ENCODE measurements at regions not wholly inside any gene's neighbourhood (a gene's known extent, or its start where the extent isn't known, plus 50 kb on each side); places are given as distances from the start of the nearest gene placed in this dataset.
"Not testable (repeated sequence)": the region's sequence is repeated elsewhere in the genome, so short reads cannot be mapped to it uniquely, and the experiment has no call there.

GRCh38 chr6:14373648-14374437 lies 256.3 kb downstream of the CD83 start:
- DNase-seq, result no peak

DNA sequence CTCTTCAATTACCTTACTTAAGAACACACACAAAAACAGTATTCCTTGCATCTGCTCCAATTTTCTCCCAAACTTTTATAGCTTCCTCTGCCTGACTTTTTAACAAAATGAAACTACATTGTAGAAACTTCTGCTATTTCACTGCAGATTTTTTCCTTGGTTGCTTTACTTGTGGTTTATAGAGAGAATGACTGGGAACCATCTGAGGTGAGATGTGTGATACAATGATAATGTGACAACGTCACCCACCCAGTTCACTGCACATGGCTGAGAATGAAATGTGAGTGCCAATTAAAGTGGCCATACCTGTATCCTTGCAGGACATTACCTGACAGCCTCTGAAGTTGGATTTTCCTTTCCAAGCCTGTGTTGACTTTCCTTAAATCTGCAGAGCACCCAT lies 258.4 kb downstream of the CD83 start:
- no peak for DNase-seq

- DNase-seq, result no peak
Measured at GRCh38 chr6:14379568-14379967, 262.0 kb downstream of the CD83 start.

- no peak for DNase-seq
Measured at GRCh38 chr6:14380086-14380820, 262.7 kb downstream of the CD83 start.

GRCh38 chr6:14380901-14381828 lies 263.6 kb downstream of the CD83 start:
- no peak for DNase-seq

DNA sequence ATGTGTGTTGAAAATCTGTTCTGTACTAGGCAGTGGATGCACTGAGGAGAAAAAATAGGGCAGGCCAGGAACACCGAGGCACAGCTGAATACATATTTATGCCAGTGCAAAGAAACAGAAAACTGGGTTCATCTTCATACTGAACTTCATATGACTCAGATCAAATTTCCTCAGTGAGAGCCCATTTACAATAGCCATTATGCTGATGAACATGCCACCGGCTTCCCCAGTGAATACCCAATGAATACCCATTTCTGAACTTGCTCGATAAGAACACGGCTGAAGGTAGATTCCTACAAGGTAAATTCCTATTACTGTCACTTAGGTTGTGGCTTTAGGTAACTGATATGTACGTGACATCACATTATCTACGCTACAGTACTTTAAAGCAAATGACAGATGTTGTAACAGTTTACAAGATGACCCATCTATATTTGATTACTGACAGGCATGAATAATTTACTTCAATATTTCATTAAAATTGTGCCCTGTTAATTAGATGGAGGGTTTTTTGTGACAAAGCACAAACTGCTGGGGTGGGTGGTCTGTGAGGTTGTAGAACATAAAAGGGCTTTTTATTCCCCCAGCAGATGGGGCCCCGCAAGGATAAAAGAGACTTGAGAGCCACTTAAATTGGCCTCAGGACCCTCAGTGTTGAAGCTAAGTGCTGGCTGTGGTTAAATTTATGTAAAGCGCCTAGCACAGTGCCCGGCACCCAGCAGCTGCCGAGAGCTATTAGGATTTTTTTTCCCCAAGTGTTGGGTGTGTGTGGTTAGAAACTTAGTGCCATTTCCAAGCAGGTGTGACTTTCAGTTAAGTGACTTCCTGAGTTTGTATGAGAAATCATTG lies 264.5 kb downstream of the CD83 start:
- no peak for DNase-seq

- no peak for DNase-seq
Measured at GRCh38 chr6:14382678-14383236, 265.2 kb downstream of the CD83 start.

- DNase-seq, result no peak
Measured at GRCh38 chr6:14383393-14384174, 266.0 kb downstream of the CD83 start.

DNA sequence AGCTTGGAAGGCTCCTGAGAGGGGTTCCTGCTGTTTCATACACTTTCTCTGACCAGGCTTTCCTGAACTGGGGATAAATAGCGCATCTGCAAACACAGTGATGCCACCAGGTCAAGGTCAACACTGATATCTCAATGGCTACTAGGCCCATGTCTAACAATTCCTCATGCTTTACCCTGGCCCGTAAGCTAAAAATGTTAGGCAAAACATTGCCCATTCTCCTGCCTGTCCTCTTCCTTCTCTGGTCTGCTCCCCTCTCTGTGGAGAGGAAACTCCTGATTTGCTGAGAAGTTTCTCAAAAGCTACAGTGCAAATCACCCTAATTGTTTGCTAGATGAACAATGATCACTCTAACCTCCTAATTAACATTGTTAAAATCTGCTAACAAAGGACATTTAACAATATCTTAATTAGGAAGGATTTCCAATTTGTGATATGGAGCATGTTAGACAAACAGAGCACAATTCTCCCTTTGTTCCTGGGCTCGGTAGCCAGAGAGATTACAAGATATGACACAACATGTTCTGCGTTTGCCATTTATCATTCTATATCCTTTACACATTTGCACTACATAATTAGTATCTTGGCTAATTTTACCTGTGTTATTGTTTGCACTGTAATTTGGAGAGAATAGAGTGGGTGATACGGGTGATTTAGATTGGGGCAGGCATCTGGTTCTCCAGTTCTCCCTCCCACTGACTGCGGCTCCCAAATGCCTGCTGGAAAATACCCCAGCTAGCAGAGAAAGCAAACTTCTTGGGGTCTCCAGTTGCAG lies 266.8 kb downstream of the CD83 start:
- DNase-seq, result no peak

GRCh38 chr6:14386263-14386662 lies 268.7 kb downstream of the CD83 start:
- no peak for DNase-seq

DNA sequence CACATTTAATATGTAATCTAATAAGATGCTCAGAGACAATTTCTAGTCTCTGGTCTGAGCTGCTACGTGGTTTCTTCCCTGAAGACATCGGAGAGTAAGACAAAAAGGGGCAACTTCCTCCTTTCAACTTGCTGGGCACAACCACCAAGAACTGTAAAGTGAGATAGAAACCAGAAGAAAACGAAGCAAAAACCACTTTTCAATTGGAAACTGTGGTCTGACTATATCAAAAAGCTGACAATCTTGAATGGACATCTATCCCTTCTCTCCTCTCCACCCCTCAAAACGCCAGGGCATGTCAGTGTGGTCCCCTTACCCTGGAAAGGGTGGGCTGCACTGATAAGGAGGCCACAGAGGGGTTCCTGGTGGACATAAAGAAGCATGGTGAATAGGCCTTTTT lies 269.1 kb downstream of the CD83 start:
- no peak for DNase-seq

GRCh38 chr6:14388371-14388770 lies 270.8 kb downstream of the CD83 start:
- no peak for DNase-seq

GRCh38 chr6:14389776-14390175 lies 272.2 kb downstream of the CD83 start:
- DNase-seq, result not testable (repeated sequence)

DNA sequence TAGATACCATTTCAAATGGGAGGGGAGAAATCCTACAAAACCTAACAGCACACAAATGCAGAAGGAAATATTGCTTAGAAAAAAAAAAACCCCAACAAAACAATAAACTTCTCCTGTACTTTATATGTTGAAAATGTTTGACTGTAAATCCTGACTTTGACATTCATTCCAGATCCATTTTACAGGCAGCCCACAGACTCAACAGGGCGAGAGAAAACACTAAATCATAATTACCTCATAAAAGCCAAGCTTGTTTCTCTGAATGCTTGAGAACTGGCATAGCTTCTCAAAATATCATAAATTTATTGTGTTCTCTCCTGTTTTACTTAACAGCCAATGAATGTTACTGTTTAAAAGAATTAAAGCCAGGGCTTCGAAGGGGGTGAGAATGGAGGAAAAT lies 273.2 kb downstream of the CD83 start:
- no peak for DNase-seq

GRCh38 chr6:14393910-14394309 lies 276.3 kb downstream of the CD83 start:
- DNase-seq, result no peak

DNA sequence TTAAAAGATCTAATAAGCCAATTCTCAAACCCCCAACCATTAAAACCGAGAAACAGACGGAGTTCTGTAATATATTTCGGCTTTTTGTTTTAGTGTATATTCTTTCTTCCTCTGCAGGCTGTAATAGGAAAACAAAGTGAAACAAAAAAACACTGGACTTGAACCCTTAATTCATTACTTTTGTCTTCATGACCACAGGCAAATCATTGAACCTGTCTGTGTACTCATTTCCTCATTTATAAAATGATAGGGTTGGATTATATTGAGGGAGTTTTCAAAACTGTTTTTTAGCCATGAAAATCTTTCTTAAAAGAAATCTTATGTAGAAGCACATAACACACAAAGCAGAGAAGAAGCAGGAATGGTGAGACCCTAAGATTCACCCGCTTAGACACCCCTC lies 278.8 kb downstream of the CD83 start:
- no peak for DNase-seq

- peak; percentile 7 for DNase-seq
Measured at GRCh38 chr6:14396826-14397517, 279.4 kb downstream of the CD83 start.

DNA sequence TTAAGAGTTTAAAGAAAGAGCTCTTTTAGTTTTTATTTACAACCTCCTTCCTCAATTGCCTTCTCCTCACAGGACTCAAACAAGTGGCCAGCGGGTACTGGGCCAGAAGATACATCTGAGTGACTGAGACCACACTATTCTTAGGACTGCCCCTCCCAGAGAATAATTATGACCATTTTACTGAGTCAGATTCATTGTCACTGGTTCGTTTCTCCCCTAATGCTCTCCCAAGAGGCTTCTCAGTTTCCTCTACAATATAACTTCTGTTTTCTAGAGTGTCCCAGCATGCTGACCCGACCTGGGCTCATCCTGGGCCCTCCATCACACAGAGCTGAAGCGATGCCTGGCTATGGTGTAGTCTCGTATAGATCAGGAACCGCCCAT lies 279.9 kb downstream of the CD83 start:
- no peak for DNase-seq

GRCh38 chr6:14398953-14399352 lies 281.4 kb downstream of the CD83 start:
- no peak for DNase-seq

GRCh38 chr6:14399635-14400034 lies 282.1 kb downstream of the CD83 start:
- no peak for DNase-seq
